Lower leg skin (tissue), 3 donors: ENCODE measurements at regions not wholly inside any gene's neighbourhood (a gene's known extent, or its start where the extent isn't known, plus 50 kb on each side); places are given as distances from the start of the nearest gene placed in this dataset.
"Not testable (repeated sequence)": the region's sequence is repeated elsewhere in the genome, so short reads cannot be mapped to it uniquely, and the experiment has no call there.

Experiments
- CTCF ChIP-seq, 3 donors: fragments of 450-650 bp; IDR thresholded peaks; one replicate each; pipeline ENCODE4 v1.5.1; 2016; ENCODE audit warnings: antibody characterized with exemption in 3 of 3, mild to moderate bottlenecking in 3 of 3, moderate library complexity in 2 of 3
- POLR2A ChIP-seq, 2 donors: fragments of 450-650 bp; IDR thresholded peaks; one replicate each; pipeline ENCODE4 v1.6.1; 2016 to 2017; ENCODE audit warnings: antibody characterized with exemption in 2 of 2, mild to moderate bottlenecking in 1 of 2, moderate library complexity in 1 of 2

GRCh38 chr15:31725619-31726018 is 304.7 kb upstream of the CHRNA7 start:
- not testable (repeated sequence) for TF ChIP-seq CTCF, POLR2A (IDR thresholded peaks at IDR 0.05)
